GM13977 (cell line): ENCODE measurements at regions not wholly inside any gene's neighbourhood (a gene's known extent, or its start where the extent isn't known, plus 50 kb on each side); places are given as distances from the start of the nearest gene placed in this dataset.

ENCODE experiments used
- DNase-seq: peaks from one replicate; pipeline ENCODE4 v3.0.0; 2012; ENCODE audit warnings: low spot score
- in situ Hi-C: fragments of 300-500 bp; cut with MboI; formaldehyde crosslinking; loops from one replicate; pipeline ENCODE4 v1.12.0; 2022; ENCODE audit warnings: low sequenced_read_pairs, low pct_unique_long_range_greater_than_20kb, mixed read lengths, inconsistent platforms; ENCODE audit not compliant: unreplicated experiment
- TF ChIP-seq, protein P1 (sequence below): IDR thresholded peaks from 2 replicates; pipeline ENCODE4 v1.5.1; 2012; ENCODE audit warnings: mild to moderate bottlenecking, control low read depth; ENCODE audit not compliant: insufficient read depth; ENCODE audit errors: extremely low read depth, missing control alignments

DNA sequence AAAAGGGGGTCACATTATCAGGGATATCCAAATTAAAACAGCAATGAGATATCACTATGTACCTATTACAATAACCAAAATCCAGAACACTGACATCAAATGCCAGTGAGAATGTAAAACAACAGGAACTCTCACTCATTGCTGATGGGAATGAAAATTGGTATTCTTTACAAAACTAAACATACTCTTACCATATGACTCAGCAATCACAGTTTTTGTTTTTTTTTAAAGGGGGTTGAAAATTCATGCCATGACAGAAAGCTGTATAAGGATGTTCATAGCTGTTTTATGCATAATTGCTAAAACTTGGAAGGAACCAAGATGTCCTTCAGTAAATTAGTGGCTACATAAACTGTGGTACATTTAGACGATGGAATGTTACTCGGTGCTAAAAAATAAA is 71.6 kb upstream of the SLITRK1 start:
- in situ Hi-C loops = no loop called here

DNA sequence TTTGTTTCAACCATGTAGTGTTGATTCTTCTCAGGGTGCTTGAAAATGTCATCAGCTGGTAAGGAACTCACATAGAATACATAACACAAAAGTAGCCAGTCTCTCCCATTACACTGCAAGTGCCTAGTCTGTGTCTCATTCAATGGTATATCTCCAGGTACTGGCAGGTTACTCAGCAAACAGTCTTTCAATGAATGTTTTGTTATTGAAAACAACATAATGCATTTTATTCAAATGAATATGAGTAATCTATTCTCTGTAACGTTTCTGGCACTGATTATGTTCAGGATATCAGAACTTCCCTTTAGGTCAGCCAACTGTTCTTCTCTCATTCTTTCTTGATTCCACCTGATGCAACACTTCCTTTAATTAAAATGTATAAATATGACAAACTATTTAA is 68.0 kb upstream of the SLITRK1 start:
- DNase-seq = no peak
- TF ChIP-seq, protein P1, sequence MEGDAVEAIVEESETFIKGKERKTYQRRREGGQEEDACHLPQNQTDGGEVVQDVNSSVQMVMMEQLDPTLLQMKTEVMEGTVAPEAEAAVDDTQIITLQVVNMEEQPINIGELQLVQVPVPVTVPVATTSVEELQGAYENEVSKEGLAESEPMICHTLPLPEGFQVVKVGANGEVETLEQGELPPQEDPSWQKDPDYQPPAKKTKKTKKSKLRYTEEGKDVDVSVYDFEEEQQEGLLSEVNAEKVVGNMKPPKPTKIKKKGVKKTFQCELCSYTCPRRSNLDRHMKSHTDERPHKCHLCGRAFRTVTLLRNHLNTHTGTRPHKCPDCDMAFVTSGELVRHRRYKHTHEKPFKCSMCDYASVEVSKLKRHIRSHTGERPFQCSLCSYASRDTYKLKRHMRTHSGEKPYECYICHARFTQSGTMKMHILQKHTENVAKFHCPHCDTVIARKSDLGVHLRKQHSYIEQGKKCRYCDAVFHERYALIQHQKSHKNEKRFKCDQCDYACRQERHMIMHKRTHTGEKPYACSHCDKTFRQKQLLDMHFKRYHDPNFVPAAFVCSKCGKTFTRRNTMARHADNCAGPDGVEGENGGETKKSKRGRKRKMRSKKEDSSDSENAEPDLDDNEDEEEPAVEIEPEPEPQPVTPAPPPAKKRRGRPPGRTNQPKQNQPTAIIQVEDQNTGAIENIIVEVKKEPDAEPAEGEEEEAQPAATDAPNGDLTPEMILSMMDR = no peak
- in situ Hi-C loops = no loop called here

More for the DNA sequence above, 71.6 kb upstream of the SLITRK1 start:
- no peak for DNase-seq
- TF ChIP-seq, protein P1 = no peak

DNA sequence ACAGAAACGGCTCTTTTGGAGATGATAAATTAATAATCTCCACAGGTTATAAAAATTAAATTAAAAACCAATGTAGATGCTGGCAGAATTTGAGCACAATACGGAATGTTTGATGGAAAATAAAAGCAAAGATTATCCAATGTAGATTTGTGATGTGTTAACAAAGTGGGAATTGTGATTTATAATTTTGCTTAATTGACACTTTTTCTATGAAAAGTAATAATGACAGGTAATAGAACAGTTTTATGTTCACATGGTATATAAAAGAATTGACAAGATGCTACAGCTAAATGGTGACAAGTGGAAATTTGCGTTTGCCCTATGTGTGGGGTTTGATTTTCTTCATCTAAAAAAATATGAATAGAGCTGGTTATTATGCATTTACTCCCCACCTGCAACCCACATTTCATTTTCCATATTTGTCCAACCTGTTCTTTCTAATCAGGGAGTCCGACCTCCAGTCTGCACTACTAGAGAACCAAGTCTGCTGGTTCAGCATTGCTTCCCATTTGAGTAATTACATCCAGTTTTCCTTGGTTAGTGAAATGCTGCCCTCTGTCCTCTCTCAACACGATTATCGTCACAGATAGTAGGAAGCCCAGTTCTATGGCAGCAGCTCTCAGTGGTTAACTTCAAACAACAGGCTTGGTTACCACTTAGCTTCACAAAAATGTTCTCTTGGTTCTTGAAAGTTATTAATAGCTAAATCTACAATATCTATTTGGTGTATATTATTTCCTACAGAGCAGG is 61.4 kb upstream of the SLITRK1 start:
- in situ Hi-C loops = no loop called here
- no peak for DNase-seq

DNA sequence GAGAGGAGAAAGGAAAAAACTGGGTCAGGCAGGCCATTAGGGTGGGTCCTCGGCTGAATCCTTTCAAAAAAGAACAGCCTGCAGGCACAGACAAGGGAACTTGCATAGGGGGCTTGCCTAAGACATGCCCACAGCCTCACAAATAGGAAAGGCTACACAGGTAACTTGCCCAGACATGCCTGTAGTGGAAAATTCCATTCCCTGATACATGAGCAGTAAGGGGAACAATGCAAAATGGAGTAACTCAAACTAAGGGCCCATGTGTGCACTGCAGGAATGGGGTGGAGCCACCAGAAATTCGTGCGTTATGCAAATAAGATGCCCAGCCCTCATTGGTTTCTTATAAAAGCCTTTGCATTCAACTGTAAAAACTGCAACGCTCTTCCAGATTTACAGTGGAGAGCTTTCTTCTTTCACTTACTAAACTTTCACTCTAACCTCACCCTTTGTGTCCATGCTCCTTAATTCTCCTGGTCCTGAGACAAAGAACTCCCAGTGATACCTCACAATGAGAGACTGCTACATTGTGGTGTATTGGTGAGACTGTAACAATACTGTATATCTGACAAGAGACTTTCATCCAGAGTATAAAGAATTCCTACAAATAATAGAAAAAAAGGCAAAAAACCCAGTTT is 59.5 kb upstream of the SLITRK1 start:
- TF ChIP-seq, protein P1 = no peak
- in situ Hi-C loops = no loop called here
- DNase-seq = no peak

More for the DNA sequence above, 61.4 kb upstream of the SLITRK1 start:
- TF ChIP-seq, protein P1 = no peak

DNA sequence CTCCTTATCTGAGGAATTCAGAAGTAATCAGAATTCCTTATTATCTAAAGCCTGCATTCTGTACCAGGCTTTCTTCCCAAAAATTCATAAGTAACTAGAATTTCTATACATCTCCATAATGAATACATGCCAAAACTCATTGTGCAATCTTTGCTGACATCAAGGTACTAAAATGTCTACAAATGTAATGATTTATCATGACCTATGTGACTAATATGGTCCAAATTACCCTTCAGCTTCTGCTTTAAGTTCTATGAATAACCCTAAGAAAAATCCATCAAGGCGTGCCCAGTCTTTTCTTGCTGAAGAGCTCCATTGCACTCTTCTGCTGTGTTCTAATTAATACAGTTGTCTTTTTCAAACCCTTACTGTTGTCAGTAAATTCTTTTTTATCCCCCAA is 58.5 kb upstream of the SLITRK1 start:
- in situ Hi-C loops = no loop called here
- TF ChIP-seq, protein P1 = no peak
- DNase-seq = no peak

DNA sequence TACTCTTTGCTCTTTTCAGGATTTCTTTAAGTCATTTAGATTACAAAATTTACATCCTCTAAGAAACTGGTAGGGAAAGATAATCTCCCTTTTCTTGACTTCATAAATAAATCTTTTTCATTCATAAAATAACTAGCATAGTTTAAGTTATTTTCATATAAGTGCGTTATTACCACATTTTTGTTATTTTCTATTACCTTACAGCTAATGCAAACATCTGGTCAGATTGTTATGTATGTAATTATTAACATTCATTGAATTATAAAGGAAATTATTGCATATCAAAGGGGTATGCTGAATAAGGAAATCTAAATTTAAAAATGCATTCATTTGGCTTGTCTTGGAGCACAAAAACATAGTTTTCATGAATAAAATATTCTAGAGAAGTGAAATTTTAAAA is 55.3 kb upstream of the SLITRK1 start:
- TF ChIP-seq, protein P1 = no peak
- no peak for DNase-seq
- in situ Hi-C loops = no loop called here
